Mucosa of descending colon (tissue), 3 donors: ENCODE measurements at regions not wholly inside any gene's neighbourhood (a gene's known extent, or its start where the extent isn't known, plus 50 kb on each side); places are given as distances from the start of the nearest gene placed in this dataset.
"Not testable (repeated sequence)": the region's sequence is repeated elsewhere in the genome, so short reads cannot be mapped to it uniquely, and the experiment has no call there.

Experiments
- ATAC-seq: fragments of 200-7000 bp; cut with Tn5 transposase; one replicate; pipeline ENCODE4 v1.9.1; 2020; ENCODE audit warnings: mild to moderate bottlenecking, moderate library complexity
- DNase-seq, 3 donors: peaks; one replicate each; pipeline ENCODE4 v3.0.0-alpha.2; 2020
- H3K36me3 ChIP-seq: fragments of 200-600 bp; one replicate; pipeline ENCODE4 v1.8.0; 2021; ENCODE audit warnings: low read depth, mild to moderate bottlenecking
- H3K4me1 ChIP-seq: fragments of 200-600 bp; one replicate; pipeline ENCODE4 v1.8.0; 2021; ENCODE audit warnings: low read depth, mild to moderate bottlenecking
- H3K4me3 ChIP-seq: fragments of 200-600 bp; one replicate; pipeline ENCODE4 v1.8.0; 2021; ENCODE audit warnings: mild to moderate bottlenecking
- H3K9me3 ChIP-seq: fragments of 200-600 bp; one replicate; pipeline ENCODE4 v1.8.0; 2021; ENCODE audit warnings: mild to moderate bottlenecking
- intact Hi-C, 2 donors: fragments of 100-400 bp; cut with DNase I in 1 of 2; cut with micrococcal nuclease in 1 of 2; formaldehyde crosslinking; loops; one replicate each; pipeline versions ENCODE4 v1.11.0 to v1.11.1; 2022; cut with DNase I, micrococcal nuclease
- TF ChIP-seq, protein P1 (sequence below): fragments of 200-600 bp; IDR thresholded peaks from one replicate; pipeline ENCODE4 v1.8.0; 2022; ENCODE audit warnings: antibody characterized with exemption, mild to moderate bottlenecking
- donor health status: DM: no; HTN: no; CAD: no; lungs with moderate emphysema.
- donor health status: DM: no; HTN: no; CAD: no.
- donor health status: DM: no; HTN: yes; CAD: no.

DNA sequence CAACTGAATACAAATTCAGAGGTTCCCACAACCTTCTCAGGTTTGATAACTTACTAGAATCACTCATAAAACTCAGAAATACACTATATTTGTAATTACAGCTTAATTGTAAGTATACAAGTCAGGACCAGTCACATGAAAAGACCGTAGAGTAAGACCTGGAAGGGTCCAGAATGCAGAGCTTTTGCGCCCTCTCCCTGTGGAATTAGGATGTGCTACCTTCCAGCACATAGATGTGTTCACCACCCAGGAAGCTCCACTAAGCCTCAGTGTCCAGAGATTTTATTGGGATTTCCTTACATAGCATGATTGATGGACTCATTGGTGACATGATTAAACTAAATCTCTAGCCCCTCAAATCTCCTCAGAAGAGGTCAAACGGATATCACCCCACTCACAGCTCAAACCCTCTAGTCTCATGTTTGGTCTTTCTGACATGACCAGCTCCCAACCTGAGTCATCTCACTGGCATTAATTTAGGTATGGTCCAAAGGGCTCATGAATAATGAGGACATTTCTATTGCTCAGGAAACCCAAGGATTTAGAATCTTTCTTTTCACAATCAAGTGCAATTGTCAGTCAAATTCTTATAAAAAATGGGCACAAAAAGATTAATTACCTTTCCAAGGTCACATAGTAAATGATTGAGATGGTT is 77.2 kb upstream of the UBASH3B start:
- Histone ChIP-seq H3K36me3 (no peaks in the 10 kb centered on the region), H3K4me3 (no peak overlapping the region), H3K9me3 (no peaks in the 10 kb centered on the region), H3K4me1 (no peaks in the 10 kb centered on the region)
- ATAC-seq: no peak
- TF ChIP-seq, protein P1, sequence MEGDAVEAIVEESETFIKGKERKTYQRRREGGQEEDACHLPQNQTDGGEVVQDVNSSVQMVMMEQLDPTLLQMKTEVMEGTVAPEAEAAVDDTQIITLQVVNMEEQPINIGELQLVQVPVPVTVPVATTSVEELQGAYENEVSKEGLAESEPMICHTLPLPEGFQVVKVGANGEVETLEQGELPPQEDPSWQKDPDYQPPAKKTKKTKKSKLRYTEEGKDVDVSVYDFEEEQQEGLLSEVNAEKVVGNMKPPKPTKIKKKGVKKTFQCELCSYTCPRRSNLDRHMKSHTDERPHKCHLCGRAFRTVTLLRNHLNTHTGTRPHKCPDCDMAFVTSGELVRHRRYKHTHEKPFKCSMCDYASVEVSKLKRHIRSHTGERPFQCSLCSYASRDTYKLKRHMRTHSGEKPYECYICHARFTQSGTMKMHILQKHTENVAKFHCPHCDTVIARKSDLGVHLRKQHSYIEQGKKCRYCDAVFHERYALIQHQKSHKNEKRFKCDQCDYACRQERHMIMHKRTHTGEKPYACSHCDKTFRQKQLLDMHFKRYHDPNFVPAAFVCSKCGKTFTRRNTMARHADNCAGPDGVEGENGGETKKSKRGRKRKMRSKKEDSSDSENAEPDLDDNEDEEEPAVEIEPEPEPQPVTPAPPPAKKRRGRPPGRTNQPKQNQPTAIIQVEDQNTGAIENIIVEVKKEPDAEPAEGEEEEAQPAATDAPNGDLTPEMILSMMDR: no peak
- intact Hi-C loops: no loop called here
- DNase-seq: no peak

DNA sequence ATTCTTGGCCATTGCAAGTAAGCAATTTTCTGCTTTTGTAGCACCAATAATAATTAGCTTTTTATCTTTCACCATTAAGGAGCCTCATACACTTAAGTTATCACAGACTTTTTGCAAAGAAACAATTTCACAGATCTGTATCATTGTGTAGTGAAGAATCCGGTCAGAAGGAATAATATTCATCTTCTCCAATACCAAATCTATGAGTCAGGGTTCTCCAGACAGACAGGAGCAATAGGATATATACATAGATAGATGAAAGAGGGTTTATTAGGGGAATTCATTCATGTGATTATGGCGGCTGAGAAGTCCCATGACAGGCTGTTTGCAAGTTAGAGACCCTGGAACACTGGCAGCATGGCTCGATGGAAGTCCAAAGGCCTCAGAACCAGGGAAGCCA is 82.9 kb upstream of the UBASH3B start:
- H3K4me3 ChIP-seq: no peak overlapping the region
- ATAC-seq: no peak
- no peaks in the 10 kb centered on the region for H3K36me3 ChIP-seq
- TF ChIP-seq, protein P1: no peak
- no peak for DNase-seq
- intact Hi-C loops: no loop called here
- H3K9me3 ChIP-seq: no peaks in the 10 kb centered on the region
- no peaks in the 10 kb centered on the region for H3K4me1 ChIP-seq

DNA sequence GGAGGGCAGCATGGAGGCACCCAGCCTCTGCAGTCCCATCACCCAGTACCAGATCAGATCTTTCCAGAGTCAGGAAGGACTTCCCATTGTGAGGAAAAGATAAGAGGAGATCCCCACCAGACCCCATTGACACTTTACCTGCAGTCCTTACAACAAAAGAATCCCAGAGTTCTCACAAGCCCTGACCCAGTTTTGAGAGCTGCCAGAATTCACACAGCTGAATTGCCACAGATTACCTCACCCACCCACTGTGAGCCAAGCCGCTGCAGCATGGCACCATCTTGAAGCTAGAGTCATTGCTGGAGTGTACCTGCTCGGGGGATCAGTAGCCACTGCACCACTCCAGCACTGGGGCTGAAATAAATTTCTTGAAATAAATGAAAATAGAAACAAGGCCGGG is 91.8 kb upstream of the UBASH3B start:
- no peaks in the 10 kb centered on the region for H3K9me3 ChIP-seq
- H3K4me3 ChIP-seq: no peak overlapping the region
- no peak for DNase-seq
- TF ChIP-seq, protein P1: no peak
- no peak for ATAC-seq
- no peaks in the 10 kb centered on the region for H3K36me3 ChIP-seq
- intact Hi-C loops: no loop called here
- H3K4me1 ChIP-seq: no peaks in the 10 kb centered on the region

DNA sequence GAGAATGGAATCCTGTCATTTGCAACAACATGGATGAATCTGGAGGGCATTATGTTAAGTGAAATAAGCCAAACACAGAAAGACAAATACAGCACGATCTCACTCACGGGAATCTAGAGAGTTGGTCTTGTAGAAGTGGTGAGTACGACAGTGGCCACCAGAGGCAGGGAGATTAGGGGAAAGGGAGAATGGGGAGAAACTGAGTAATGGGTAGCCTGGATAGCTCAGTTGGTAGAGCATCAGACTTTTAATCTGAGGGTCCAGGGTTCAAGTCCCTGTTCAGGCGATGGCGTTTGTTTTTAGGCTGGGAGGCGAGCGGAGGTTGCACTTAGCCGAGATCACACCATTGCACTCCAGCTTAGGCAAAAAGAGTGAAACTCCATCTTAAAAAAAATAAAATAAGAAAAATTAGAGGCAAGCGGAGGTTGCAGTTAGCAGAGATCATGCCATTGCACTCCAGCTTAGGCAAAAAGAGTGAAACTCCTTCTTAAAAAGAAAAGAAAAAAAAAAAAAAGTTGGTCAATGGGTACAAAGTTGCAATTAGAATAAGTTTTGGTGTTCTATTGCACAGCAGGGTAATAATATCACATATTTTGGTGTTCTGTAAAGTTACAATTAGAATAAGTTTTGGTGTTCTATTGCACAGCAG is 95.7 kb upstream of the UBASH3B start:
- no peaks in the 10 kb centered on the region for H3K36me3 ChIP-seq
- no peaks in the 10 kb centered on the region for H3K9me3 ChIP-seq
- no peaks in the 10 kb centered on the region for H3K4me1 ChIP-seq
- H3K4me3 ChIP-seq: no peak overlapping the region
- ATAC-seq (no peak), DNase-seq (no peak)
- TF ChIP-seq, protein P1: no peak
- intact Hi-C loops: no loop called here

DNA sequence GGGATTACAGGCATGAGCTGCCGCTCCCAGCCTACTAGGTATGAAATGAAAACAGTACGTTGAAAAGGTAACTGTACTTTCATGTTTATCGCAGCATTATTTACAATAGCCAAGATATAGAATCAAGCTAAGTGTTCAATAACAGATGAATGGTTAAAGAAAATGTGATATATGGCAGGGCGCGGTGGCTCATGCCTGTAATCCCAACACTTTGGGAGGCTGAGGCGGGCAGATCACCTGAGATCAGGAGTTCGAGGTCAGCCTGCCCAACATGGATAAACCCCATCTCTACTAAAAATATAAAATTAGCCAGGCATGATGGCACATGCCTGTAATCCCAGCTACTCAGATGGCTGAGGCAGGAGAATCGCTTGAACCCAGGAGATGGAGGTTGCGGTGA is 96.3 kb upstream of the UBASH3B start:
- H3K9me3 ChIP-seq, intact Hi-C loops, DNase-seq, H3K4me1 ChIP-seq, H3K36me3 ChIP-seq, H3K4me3 ChIP-seq, ATAC-seq: not testable (repeated sequence)

DNA sequence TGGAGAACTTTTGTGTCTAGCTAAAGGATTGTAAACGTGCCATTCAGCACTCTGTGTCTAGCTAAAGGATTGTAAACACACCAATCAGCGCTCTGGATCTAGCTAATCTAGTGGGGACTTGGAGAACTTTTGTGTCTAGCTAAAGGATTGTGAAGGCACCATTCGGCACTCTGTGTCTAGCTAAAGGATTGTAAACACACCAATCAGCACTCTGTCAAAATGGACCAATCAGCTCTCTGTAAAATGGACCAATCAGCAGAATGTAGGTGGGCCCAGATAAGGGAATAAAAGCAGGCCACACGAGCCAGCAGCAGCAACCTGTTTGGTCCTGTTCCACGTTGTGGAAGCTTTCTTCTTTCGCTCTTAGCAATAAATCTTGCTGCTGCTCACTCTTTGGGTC is 98.4 kb upstream of the UBASH3B start:
- intact Hi-C loops, H3K4me1 ChIP-seq, DNase-seq, H3K9me3 ChIP-seq, H3K36me3 ChIP-seq, ATAC-seq, H3K4me3 ChIP-seq: not testable (repeated sequence)

DNA sequence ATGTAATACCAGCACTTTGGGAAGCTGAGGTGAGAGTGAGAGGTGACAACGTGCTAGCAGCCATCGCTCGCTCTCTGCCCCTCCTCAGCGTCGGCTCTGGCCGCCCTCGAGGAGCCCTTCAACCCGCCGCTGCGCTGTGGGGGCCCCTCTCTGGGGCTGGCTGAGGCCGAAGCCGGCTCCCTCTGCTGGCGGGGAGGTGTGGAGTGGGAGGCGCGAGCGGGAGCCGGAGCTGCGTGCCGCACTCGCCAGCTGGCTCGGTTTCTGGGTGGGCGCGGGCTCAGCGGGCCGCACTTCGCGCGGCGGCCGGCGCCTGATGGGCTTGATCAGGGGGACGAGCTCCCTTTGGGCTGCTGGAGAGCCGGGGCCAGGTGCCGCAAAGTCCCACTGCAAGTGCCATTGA is 98.9 kb upstream of the UBASH3B start:
- Histone ChIP-seq H3K36me3 (no peaks in the 10 kb centered on the region), H3K4me3 (no peak overlapping the region), H3K9me3 (no peaks in the 10 kb centered on the region), H3K4me1 (no peaks in the 10 kb centered on the region)
- ATAC-seq (no peak), DNase-seq (no peak)
- TF ChIP-seq, protein P1: no peak
- intact Hi-C loops: no loop called here
